GM18511 (cell line): ENCODE measurements at regions not wholly inside any gene's neighbourhood (a gene's known extent, or its start where the extent isn't known, plus 50 kb on each side); places are given as distances from the start of the nearest gene placed in this dataset.

Experiments
- ATAC-seq: cut with Tn5 transposase; IDR thresholded peaks from one replicate; pipeline ENCODE4 v1.9.1; 2021; ENCODE audit warnings: mild to moderate bottlenecking, moderate library complexity; ENCODE audit not compliant: unreplicated experiment

- no peak for ATAC-seq
Observed at GRCh38 chr4:189445613-189446012, 495.1 kb upstream of the FRG1 start.

- ATAC-seq = no peak
Observed at GRCh38 chr4:189463734-189464133, 476.9 kb upstream of the FRG1 start.

GRCh38 chr4:189494407-189494806, 446.3 kb upstream of the FRG1 start:
- ATAC-seq = no peak

- ATAC-seq = no peak
Observed at GRCh38 chr4:189497516-189497915, 443.2 kb upstream of the FRG1 start.

GRCh38 chr4:189497996-189498395, 442.7 kb upstream of the FRG1 start:
- no peak for ATAC-seq

GRCh38 chr4:189498457-189498856, 442.2 kb upstream of the FRG1 start:
- ATAC-seq = no peak

- ATAC-seq = no peak
Observed at GRCh38 chr4:189499696-189500095, 441.0 kb upstream of the FRG1 start.

- no peak for ATAC-seq
Observed at GRCh38 chr4:189500970-189501369, 439.7 kb upstream of the FRG1 start.

GRCh38 chr4:189502841-189503435, 437.7 kb upstream of the FRG1 start:
- no peak for ATAC-seq

- no peak for ATAC-seq
Observed at GRCh38 chr4:189504220-189504619, 436.5 kb upstream of the FRG1 start.

- ATAC-seq = no peak
Observed at GRCh38 chr4:189505380-189505779, 435.3 kb upstream of the FRG1 start.

GRCh38 chr4:189506080-189506479, 434.6 kb upstream of the FRG1 start:
- no peak for ATAC-seq

GRCh38 chr4:189507060-189507459, 433.6 kb upstream of the FRG1 start:
- ATAC-seq = no peak

GRCh38 chr4:189510601-189511000, 430.1 kb upstream of the FRG1 start:
- ATAC-seq = no peak

GRCh38 chr4:189511581-189511980, 429.1 kb upstream of the FRG1 start:
- ATAC-seq = no peak

- no peak for ATAC-seq
Observed at GRCh38 chr4:189513421-189513820, 427.3 kb upstream of the FRG1 start.

GRCh38 chr4:189514209-189514608, 426.5 kb upstream of the FRG1 start:
- ATAC-seq = no peak

GRCh38 chr4:189516902-189517301, 423.8 kb upstream of the FRG1 start:
- ATAC-seq = no peak

- ATAC-seq = no peak
Observed at GRCh38 chr4:189519186-189519585, 421.5 kb upstream of the FRG1 start.

GRCh38 chr4:189525304-189525703, 415.4 kb upstream of the FRG1 start:
- no peak for ATAC-seq

GRCh38 chr4:189530848-189531247, 409.8 kb upstream of the FRG1 start:
- ATAC-seq = no peak

GRCh38 chr4:189533603-189534002, 407.1 kb upstream of the FRG1 start:
- no peak for ATAC-seq

- no peak for ATAC-seq
Observed at GRCh38 chr4:189547559-189547958, 393.1 kb upstream of the FRG1 start.
